Prostate gland (tissue), 2 donors: ENCODE measurements at regions not wholly inside any gene's neighbourhood (a gene's known extent, or its start where the extent isn't known, plus 50 kb on each side); places are given as distances from the start of the nearest gene placed in this dataset.

ENCODE experiments used
- DNase-seq: peaks from one replicate; pipeline ENCODE4 v3.0.0-alpha.2; 2019; ENCODE audit warnings: low spot score
- H3K27ac ChIP-seq, 2 donors: fragments of 200-600 bp; sonication (generic); 2 replicates each; pipeline ENCODE4 v1.5.1; 2017 to 2019
- H3K27me3 ChIP-seq: fragments of 200-600 bp; sonication (generic); replicated peaks from 2 replicates; pipeline ENCODE4 v1.5.1; 2019; ENCODE audit not compliant: insufficient read depth
- H3K36me3 ChIP-seq, 2 donors: fragments of 200-600 bp; sonication (generic); 1 replicate in 1 of 2; 2 replicates in 1 of 2; pipeline versions ENCODE4 v1.5.1 to v1.8.1; 2017 to 2019
- H3K4me1 ChIP-seq: fragments of 200-600 bp; sonication (generic); replicated peaks from 2 replicates; pipeline ENCODE4 v1.5.1; 2019
- H3K4me3 ChIP-seq, 2 donors: fragments of 200-600 bp; sonication (generic); 2 replicates each; pipeline ENCODE4 v1.5.1; 2017 to 2019
- H3K9me3 ChIP-seq: fragments of 200-600 bp; sonication (generic); 2 replicates; pipeline ENCODE4 v1.5.1; 2017
- CTCF ChIP-seq, 4 experiments: fragments of 200-600 bp in 2 of 4; fragments of 450-650 bp in 2 of 4; sonication (generic) in 2 of 4; IDR thresholded peaks; 1 replicate in 3 of 4; 2 replicates in 1 of 4; pipeline ENCODE4 v1.5.1; 2016 to 2019; ENCODE audit warnings: antibody characterized with exemption in 4 of 4, mild to moderate bottlenecking in 2 of 4, moderate library complexity in 2 of 4
- POLR2A ChIP-seq: fragments of 450-650 bp; IDR thresholded peaks from one replicate; pipeline ENCODE4 v1.6.1; 2016; ENCODE audit warnings: antibody characterized with exemption, mild to moderate bottlenecking
- POLR2AphosphoS5 ChIP-seq: sonication (generic); formaldehyde crosslinking; IDR thresholded peaks from one replicate; pipeline ENCODE4 v1.6.1; 2017; ENCODE audit warnings: antibody characterized with exemption
- WGBS: methylation state at CpG from one replicate; pipeline ENCODE4 v1.1.5; 2018; 5-methylcytosine and 5-hydroxymethylcytosine counted together
- intact Hi-C: fragments of 100-400 bp; cut with DNase I; formaldehyde crosslinking; loops from one replicate; pipeline ENCODE4 v1.14.2; 2022

GRCh38 chr10:128916383-128916782 is 550.7 kb upstream of the MGMT start:
- H3K4me3 ChIP-seq: no peak overlapping the region
- TF ChIP-seq POLR2A (no peak), CTCF (IDR thresholded peaks at IDR 0.05) (no peak), POLR2AphosphoS5 (no peak)
- H3K4me1 ChIP-seq: no peaks in the 10 kb centered on the region
- H3K27ac ChIP-seq: no peak overlapping the region
- WGBS: 89% methylated on average over 4 of the region's 4 CpGs
- no peaks in the 10 kb centered on the region for H3K27me3 ChIP-seq
- DNase-seq: no peak
- H3K36me3 ChIP-seq: no peaks in the 10 kb centered on the region
- no peaks in the 10 kb centered on the region for H3K9me3 ChIP-seq
- intact Hi-C loops: no loop called here

- H3K4me1 ChIP-seq: no peaks in the 10 kb centered on the region
- H3K4me3 ChIP-seq: no peak overlapping the region
- H3K9me3 ChIP-seq: no peaks in the 10 kb centered on the region
- H3K27me3 ChIP-seq: no peaks in the 10 kb centered on the region
- no peaks in the 10 kb centered on the region for H3K36me3 ChIP-seq
- 90% methylated on average over 8 of the region's 8 CpGs for WGBS
- TF ChIP-seq CTCF (IDR thresholded peaks at IDR 0.05) (no peak), POLR2A (no peak), POLR2AphosphoS5 (no peak)
- intact Hi-C loops: loop anchor here (10.0 kb wide), 1 partner anchor 173 kb away; no protein-coding TSS in a partner anchor
- H3K27ac ChIP-seq: no peak overlapping the region
- DNase-seq: no peak
Observed at GRCh38 chr10:128921389-128922022, 545.5 kb upstream of the MGMT start.

- Histone ChIP-seq H3K4me1 (no peaks in the 10 kb centered on the region), H3K9me3 (no peaks in the 10 kb centered on the region), H3K4me3 (no peak overlapping the region), H3K36me3 (no peaks in the 10 kb centered on the region), H3K27ac (no peak overlapping the region), H3K27me3 (no peaks in the 10 kb centered on the region)
- 88% methylated on average over 2 of the region's 2 CpGs for WGBS
- intact Hi-C loops: loop anchor here (10.0 kb wide), 1 partner anchor 173 kb away; no protein-coding TSS in a partner anchor
- DNase-seq: no peak
- no peak for TF ChIP-seq POLR2A
- no peak for TF ChIP-seq CTCF (IDR thresholded peaks at IDR 0.05)
- no peak for TF ChIP-seq POLR2AphosphoS5
Observed at GRCh38 chr10:128922172-128922571, 544.9 kb upstream of the MGMT start.

- H3K4me1 ChIP-seq: no peaks in the 10 kb centered on the region
- intact Hi-C loops: loop anchor here (10.0 kb wide), 1 partner anchor 172 kb away; no protein-coding TSS in a partner anchor
- H3K36me3 ChIP-seq: no peaks in the 10 kb centered on the region
- WGBS: 54% methylated on average over 11 of the region's 11 CpGs
- DNase-seq: no peak
- no peak overlapping the region for H3K27ac ChIP-seq
- no peak for TF ChIP-seq POLR2A
- no peak for TF ChIP-seq POLR2AphosphoS5
- TF ChIP-seq CTCF (IDR thresholded peaks at IDR 0.05): no peak
- no peak overlapping the region for H3K4me3 ChIP-seq
- no peaks in the 10 kb centered on the region for H3K27me3 ChIP-seq
- no peaks in the 10 kb centered on the region for H3K9me3 ChIP-seq
Observed at GRCh38 chr10:128922619-128923196, 544.3 kb upstream of the MGMT start.

- Histone ChIP-seq H3K36me3 (no peaks in the 10 kb centered on the region), H3K4me1 (no peaks in the 10 kb centered on the region), H3K9me3 (no peaks in the 10 kb centered on the region), H3K27ac (no peak overlapping the region), H3K27me3 (no peaks in the 10 kb centered on the region), H3K4me3 (no peak overlapping the region)
- DNase-seq: no peak
- 83% methylated on average over 4 of the region's 4 CpGs for WGBS
- intact Hi-C loops: loop anchor here (10.0 kb wide), 1 partner anchor 170 kb away; no protein-coding TSS in a partner anchor
- TF ChIP-seq POLR2A (no peak), POLR2AphosphoS5 (no peak), CTCF (IDR thresholded peaks at IDR 0.05) (no peak)
Observed at GRCh38 chr10:128924918-128925317, 542.1 kb upstream of the MGMT start.
